ENCODE measurements at regions not wholly inside any gene's neighbourhood (a gene's known extent, or its start where the extent isn't known, plus 50 kb on each side); places are given as distances from the start of the nearest gene placed in this dataset.

DNA sequence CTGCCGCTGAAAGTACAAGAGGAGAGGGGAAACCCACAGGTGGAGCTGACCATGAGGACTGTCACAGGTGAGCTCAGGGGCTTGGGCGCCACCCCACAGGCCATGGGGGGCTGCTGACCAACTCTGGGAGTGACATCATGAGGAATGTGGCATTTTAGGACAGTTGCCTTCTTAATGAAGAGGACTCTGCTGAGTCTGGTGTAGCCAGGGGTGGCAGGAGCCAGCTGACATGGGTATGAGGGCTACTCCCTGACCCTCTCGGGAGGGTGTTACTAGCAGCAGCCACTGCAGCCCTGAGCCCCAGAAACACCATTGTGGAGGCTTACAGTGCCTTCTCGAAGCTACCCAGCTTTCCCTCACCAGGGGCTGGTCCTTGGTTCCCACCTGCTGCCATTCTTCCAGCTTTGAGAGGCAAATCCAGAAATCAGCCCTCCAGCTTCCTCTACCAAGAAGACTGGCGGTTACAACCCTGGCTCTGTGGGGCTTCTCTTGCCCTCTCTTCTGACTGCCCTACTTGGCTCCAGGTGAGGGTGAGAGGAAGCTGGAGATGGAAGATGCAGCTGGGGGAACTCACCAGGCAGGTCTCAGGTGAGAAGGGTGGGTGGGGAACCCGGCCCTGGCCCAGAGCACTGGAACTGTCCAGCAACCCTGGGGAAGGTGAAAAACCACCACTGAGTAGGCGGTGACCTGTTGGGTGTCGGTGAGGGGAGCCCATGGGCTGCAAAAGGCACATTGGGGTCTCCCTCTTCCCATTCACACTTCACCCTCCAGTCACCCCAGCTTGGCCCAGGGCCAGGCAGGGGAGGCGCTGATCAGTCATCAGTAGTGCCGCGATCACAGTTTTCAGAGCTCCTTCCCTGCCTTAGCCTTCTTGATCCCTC lies 98.5 kb downstream of the MCFD2 start:
- TF ChIP-seq, protein P1, sequence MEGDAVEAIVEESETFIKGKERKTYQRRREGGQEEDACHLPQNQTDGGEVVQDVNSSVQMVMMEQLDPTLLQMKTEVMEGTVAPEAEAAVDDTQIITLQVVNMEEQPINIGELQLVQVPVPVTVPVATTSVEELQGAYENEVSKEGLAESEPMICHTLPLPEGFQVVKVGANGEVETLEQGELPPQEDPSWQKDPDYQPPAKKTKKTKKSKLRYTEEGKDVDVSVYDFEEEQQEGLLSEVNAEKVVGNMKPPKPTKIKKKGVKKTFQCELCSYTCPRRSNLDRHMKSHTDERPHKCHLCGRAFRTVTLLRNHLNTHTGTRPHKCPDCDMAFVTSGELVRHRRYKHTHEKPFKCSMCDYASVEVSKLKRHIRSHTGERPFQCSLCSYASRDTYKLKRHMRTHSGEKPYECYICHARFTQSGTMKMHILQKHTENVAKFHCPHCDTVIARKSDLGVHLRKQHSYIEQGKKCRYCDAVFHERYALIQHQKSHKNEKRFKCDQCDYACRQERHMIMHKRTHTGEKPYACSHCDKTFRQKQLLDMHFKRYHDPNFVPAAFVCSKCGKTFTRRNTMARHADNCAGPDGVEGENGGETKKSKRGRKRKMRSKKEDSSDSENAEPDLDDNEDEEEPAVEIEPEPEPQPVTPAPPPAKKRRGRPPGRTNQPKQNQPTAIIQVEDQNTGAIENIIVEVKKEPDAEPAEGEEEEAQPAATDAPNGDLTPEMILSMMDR (IDR thresholded peaks at IDR 0.05): no peak
- TF ChIP-seq POLR2A (IDR thresholded peaks at IDR 0.05) (no peak), POLR2AphosphoS5 (IDR thresholded peaks at IDR 0.05) (no peak)
